ENCODE measurements at regions not wholly inside any gene's neighbourhood (a gene's known extent, or its start where the extent isn't known, plus 50 kb on each side); places are given as distances from the start of the nearest gene placed in this dataset.
"Not testable (repeated sequence)": the region's sequence is repeated elsewhere in the genome, so short reads cannot be mapped to it uniquely, and the experiment has no call there.

- TF ChIP-seq CTCF (IDR thresholded peaks at IDR 0.05; ENCODE audit: insufficient read depth, low read length), result no peak
- DNase-seq (ENCODE audit: low read depth), result no peak
- H3K4me3 ChIP-seq (ENCODE audit: low read depth, low read length), result no peak overlapping the region
Observed at GRCh38 chr12:3379079-3379478, 111.9 kb upstream of the PRMT8 start.

- peak; percentile 15 for DNase-seq (ENCODE audit: low read depth)
- no peak for TF ChIP-seq CTCF (IDR thresholded peaks at IDR 0.05; ENCODE audit: insufficient read depth, low read length)
- no peak overlapping the region for H3K4me3 ChIP-seq (ENCODE audit: low read depth, low read length)
Observed at GRCh38 chr12:3380200-3381043, 110.6 kb upstream of the PRMT8 start.

- no peak for TF ChIP-seq CTCF (IDR thresholded peaks at IDR 0.05; ENCODE audit: insufficient read depth, low read length)
- DNase-seq (ENCODE audit: low read depth), result peak; percentile 17
- H3K4me3 ChIP-seq (ENCODE audit: low read depth, low read length), result no peak overlapping the region
Observed at GRCh38 chr12:3381059-3382047, 109.7 kb upstream of the PRMT8 start.

- no peak for DNase-seq (ENCODE audit: low read depth)
- no peak for TF ChIP-seq CTCF (IDR thresholded peaks at IDR 0.05; ENCODE audit: insufficient read depth, low read length)
- no peak overlapping the region for H3K4me3 ChIP-seq (ENCODE audit: low read depth, low read length)
Observed at GRCh38 chr12:3389986-3390385, 101.0 kb upstream of the PRMT8 start.

DNA sequence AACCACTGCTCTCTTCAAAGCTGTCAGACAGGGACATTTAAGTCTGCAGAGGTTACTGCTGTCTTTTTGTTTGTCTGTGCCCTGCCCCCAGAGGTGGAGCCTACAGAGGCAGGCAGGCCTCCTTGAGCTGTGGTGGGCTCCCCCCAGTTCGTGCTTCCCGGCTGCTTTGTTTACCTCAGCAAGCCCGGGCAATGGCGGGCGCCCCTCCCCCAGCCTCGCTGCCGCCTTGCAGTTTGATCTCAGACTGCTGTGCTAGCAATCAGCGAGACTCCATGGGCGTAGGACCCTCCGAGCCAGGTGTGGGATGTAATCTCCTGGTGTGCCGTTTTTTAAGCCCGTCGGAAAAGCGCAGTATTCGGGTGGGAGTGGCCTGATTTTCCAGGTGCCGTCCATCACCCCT is 93.4 kb upstream of the PRMT8 start:
- not testable (repeated sequence) for H3K4me3 ChIP-seq (ENCODE audit: low read depth, low read length); DNase-seq (ENCODE audit: low read depth)

- no peak for DNase-seq (ENCODE audit: low read depth)
- no peak for TF ChIP-seq CTCF (IDR thresholded peaks at IDR 0.05; ENCODE audit: insufficient read depth, low read length)
- no peak overlapping the region for H3K4me3 ChIP-seq (ENCODE audit: low read depth, low read length)
Observed at GRCh38 chr12:3398196-3398789, 92.7 kb upstream of the PRMT8 start.

- no peak for TF ChIP-seq CTCF (IDR thresholded peaks at IDR 0.05; ENCODE audit: insufficient read depth, low read length)
- no peak for DNase-seq (ENCODE audit: low read depth)
- no peak overlapping the region for H3K4me3 ChIP-seq (ENCODE audit: low read depth, low read length)
Observed at GRCh38 chr12:3405821-3406220, 85.2 kb upstream of the PRMT8 start.
